Right lobe of liver (tissue), 4 donors: ENCODE measurements at regions not wholly inside any gene's neighbourhood (a gene's known extent, or its start where the extent isn't known, plus 50 kb on each side); places are given as distances from the start of the nearest gene placed in this dataset.

ENCODE experiments used
- CTCF ChIP-seq, 4 donors: fragments of 200-600 bp in 3 of 4; fragments of 450-650 bp in 1 of 4; IDR thresholded peaks; one replicate each; pipeline versions ENCODE4 v1.5.1 to v1.8.0; 2016 to 2022; ENCODE audit warnings: antibody characterized with exemption in 4 of 4, mild to moderate bottlenecking in 2 of 4
- POLR2A ChIP-seq: fragments of 450-650 bp; IDR thresholded peaks from one replicate; pipeline ENCODE4 v1.6.1; 2017; ENCODE audit warnings: antibody characterized with exemption, mild to moderate bottlenecking
- donor health status: DM: no; HTN: no; CAD: no.
- donor health status: DM: no; HTN: no; CAD: no.
- donor health status: DM: no; HTN: yes; CAD: no.

- TF ChIP-seq CTCF (IDR thresholded peaks at IDR 0.05) (no peak), POLR2A (no peak)
Observed at GRCh38 chr7:119983468-119983867, 289.5 kb upstream of the KCND2 start.
